Neuronal stem cell (in vitro differentiated cells): ENCODE measurements at regions not wholly inside any gene's neighbourhood (a gene's known extent, or its start where the extent isn't known, plus 50 kb on each side); places are given as distances from the start of the nearest gene placed in this dataset.

Experiments used
- DNase-seq: peaks from one replicate; pipeline ENCODE4 v3.0.0-alpha.2; 2013; ENCODE audit warnings: low spot score
- H2AFZ ChIP-seq: one replicate; pipeline ENCODE4 v1.6.1; 2013; ENCODE audit warnings: mild to moderate bottlenecking, low read length, inconsistent platforms
- H2AK5ac ChIP-seq: 2 replicates; pipeline ENCODE4 v1.6.1; 2013; ENCODE audit warnings: low read depth, mild to moderate bottlenecking, inconsistent platforms, low read length, moderate library complexity, mixed read lengths
- H2BK120ac ChIP-seq: 2 replicates; pipeline ENCODE4 v1.6.1; 2013; ENCODE audit warnings: low read depth, mild to moderate bottlenecking, inconsistent platforms, low read length, moderate library complexity, mixed read lengths
- H2BK12ac ChIP-seq: one replicate; pipeline ENCODE4 v1.6.1; 2013; ENCODE audit warnings: low read length, inconsistent platforms
- H2BK15ac ChIP-seq: 2 replicates; pipeline ENCODE4 v1.6.1; 2013; ENCODE audit warnings: mild to moderate bottlenecking, low read length, inconsistent platforms, mixed read lengths
- H2BK5ac ChIP-seq: one replicate; pipeline ENCODE4 v1.6.1; 2013; ENCODE audit warnings: inconsistent platforms, mild to moderate bottlenecking, low read length, moderate library complexity
- H3K14ac ChIP-seq: one replicate; pipeline ENCODE4 v1.6.1; 2013; ENCODE audit warnings: low read length, inconsistent platforms
- H3K18ac ChIP-seq: 2 replicates; pipeline ENCODE4 v1.6.1; 2013; ENCODE audit warnings: low read length, inconsistent platforms
- H3K23ac ChIP-seq: 2 replicates; pipeline ENCODE4 v1.6.1; 2013; ENCODE audit warnings: low read depth, mild to moderate bottlenecking, mixed read lengths, low read length, inconsistent platforms; ENCODE audit not compliant: poor library complexity
- H3K27ac ChIP-seq: replicated peaks from 3 replicates; pipeline ENCODE4 v1.5.1; 2013; ENCODE audit warnings: low read length, inconsistent platforms
- H3K27me3 ChIP-seq, 3 experiments: 2 replicates each; pipeline ENCODE4 v1.6.1; 2013; ENCODE audit warnings: low read length in 3 of 3, mild to moderate bottlenecking in 2 of 3, inconsistent platforms in 1 of 3, low read depth in 1 of 3, mixed read lengths in 1 of 3, moderate library complexity in 1 of 3; ENCODE audit not compliant: control insufficient read depth in 3 of 3, insufficient read depth in 3 of 3
- H3K36me3 ChIP-seq, 2 donors: replicated peaks in 1 of 2; 2 replicates each; pipeline ENCODE4 v1.6.1; 2013; ENCODE audit warnings: low read length in 2 of 2; ENCODE audit not compliant: control insufficient read depth in 2 of 2, insufficient read depth in 2 of 2
- H3K4ac ChIP-seq: 2 replicates; pipeline ENCODE4 v1.6.1; 2013; ENCODE audit warnings: inconsistent platforms, mild to moderate bottlenecking, low read length, moderate library complexity
- H3K4me1 ChIP-seq, 2 donors: 1 replicate in 1 of 2; 2 replicates in 1 of 2; pipeline ENCODE4 v1.6.1; 2013; ENCODE audit warnings: low read length in 2 of 2, low read depth in 1 of 2; ENCODE audit not compliant: control insufficient read depth in 2 of 2, insufficient read depth in 1 of 2
- H3K4me2 ChIP-seq: one replicate; pipeline ENCODE4 v1.6.1; 2013; ENCODE audit warnings: mild to moderate bottlenecking, low read length, inconsistent platforms; ENCODE audit not compliant: insufficient read depth, poor library complexity, severe bottlenecking
- H3K4me3 ChIP-seq, 2 donors: 2 replicates each; pipeline ENCODE4 v1.5.1; 2013; ENCODE audit warnings: low read length in 2 of 2, mild to moderate bottlenecking in 2 of 2, inconsistent platforms in 1 of 2, moderate library complexity in 1 of 2
- H3K79me1 ChIP-seq: one replicate; pipeline ENCODE4 v1.6.1; 2013; ENCODE audit warnings: low read depth, mild to moderate bottlenecking, inconsistent platforms, low read length, moderate library complexity
- H3K9ac ChIP-seq: one replicate; pipeline ENCODE4 v1.6.1; 2013; ENCODE audit warnings: mild to moderate bottlenecking, low read depth, low read length, inconsistent platforms; ENCODE audit not compliant: poor library complexity
- H3K9me3 ChIP-seq, 2 donors: replicated peaks in 1 of 2; 2 replicates each; pipeline versions ENCODE3 to v1.6.1; 2013; ENCODE audit warnings: low read length in 2 of 2, mild to moderate bottlenecking in 2 of 2, inconsistent platforms in 1 of 2, low read depth in 1 of 2, mixed read lengths in 1 of 2, moderate library complexity in 1 of 2; ENCODE audit not compliant: control insufficient read depth in 2 of 2, insufficient read depth in 1 of 2
- H4K8ac ChIP-seq: one replicate; pipeline ENCODE4 v1.6.1; 2013; ENCODE audit warnings: low read depth, mild to moderate bottlenecking, inconsistent platforms, low read length, moderate library complexity
- H4K91ac ChIP-seq: one replicate; pipeline ENCODE4 v1.6.1; 2013; ENCODE audit warnings: low read length, low read depth, mild to moderate bottlenecking, inconsistent platforms; ENCODE audit not compliant: poor library complexity
- WGBS, 2 donors: extraction: QIAGEN DNeasy Blood & Tissue Kit; methylation state at CpG; one replicate each; pipeline ENCODE4 v1.1.7; 2013; ENCODE audit warnings: missing lambda C conversion rate in 2 of 2, mixed read lengths in 1 of 2; ENCODE audit not compliant: insufficient read length in 2 of 2, insufficient replicate concordance in 1 of 2; ENCODE audit errors: extremely low coverage in 2 of 2; 5-methylcytosine and 5-hydroxymethylcytosine counted together

DNA sequence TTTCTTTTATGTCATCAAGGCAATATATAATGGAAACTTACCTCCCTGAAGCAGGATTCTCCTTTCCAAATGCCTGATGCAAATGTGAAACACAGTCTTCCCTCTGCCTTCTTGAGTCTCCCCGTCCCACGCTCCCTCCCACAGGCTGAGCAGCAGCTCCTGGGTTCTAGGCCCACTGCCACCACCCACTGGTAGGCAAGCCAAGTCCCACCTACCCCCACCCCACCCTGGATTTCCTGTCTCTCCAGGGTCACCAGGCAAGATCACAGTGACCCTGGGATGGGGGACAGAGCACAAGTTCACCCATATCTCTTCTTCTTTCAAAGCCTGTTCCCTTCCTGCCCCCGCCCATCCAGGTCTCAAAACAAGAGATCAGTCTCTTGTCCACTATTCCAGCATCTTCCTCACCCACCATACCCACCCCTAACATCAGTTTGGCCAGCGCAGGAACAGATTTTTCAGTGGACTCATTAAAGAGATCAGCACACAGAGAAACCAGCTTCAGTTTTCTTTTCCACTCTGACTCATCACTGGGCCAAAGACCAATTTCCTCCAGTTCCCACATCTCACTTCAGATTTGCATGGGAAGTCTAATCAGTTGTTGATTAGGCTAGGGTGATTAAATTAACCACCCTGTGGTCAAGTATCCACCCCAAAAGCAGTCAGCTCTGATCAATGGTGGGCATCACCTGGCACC, 151.5 kb downstream of the ACTL7B start:
- no peak overlapping the region for H3K27ac ChIP-seq
- no peak overlapping the region for H2BK120ac ChIP-seq
- no peaks in the 10 kb centered on the region for H3K36me3 ChIP-seq
- H3K4me1 ChIP-seq = no peaks in the 10 kb centered on the region
- H3K23ac ChIP-seq = no peak overlapping the region
- DNase-seq = no peak
- no peak overlapping the region for H3K14ac ChIP-seq
- no peaks in the 10 kb centered on the region for H3K27me3 ChIP-seq
- no peak overlapping the region for H2BK12ac ChIP-seq
- no peak overlapping the region for H4K91ac ChIP-seq
- no peak overlapping the region for H2BK15ac ChIP-seq
- no peak overlapping the region for H2AK5ac ChIP-seq
- H3K18ac ChIP-seq = no peak overlapping the region
- H3K4ac ChIP-seq = no peak overlapping the region
- no peaks in the 10 kb centered on the region for H3K79me1 ChIP-seq
- no peak overlapping the region for H2AFZ ChIP-seq
- no peak overlapping the region for H3K4me2 ChIP-seq
- no CpG with 5 or more reads among the region's 4 CpGs for WGBS, 2 donors
- no peak overlapping the region for H4K8ac ChIP-seq
- H2BK5ac ChIP-seq = no peak overlapping the region
- H3K4me3 ChIP-seq = no peak overlapping the region
- no peak overlapping the region for H3K9ac ChIP-seq
- no peaks in the 10 kb centered on the region for H3K9me3 ChIP-seq

DNA sequence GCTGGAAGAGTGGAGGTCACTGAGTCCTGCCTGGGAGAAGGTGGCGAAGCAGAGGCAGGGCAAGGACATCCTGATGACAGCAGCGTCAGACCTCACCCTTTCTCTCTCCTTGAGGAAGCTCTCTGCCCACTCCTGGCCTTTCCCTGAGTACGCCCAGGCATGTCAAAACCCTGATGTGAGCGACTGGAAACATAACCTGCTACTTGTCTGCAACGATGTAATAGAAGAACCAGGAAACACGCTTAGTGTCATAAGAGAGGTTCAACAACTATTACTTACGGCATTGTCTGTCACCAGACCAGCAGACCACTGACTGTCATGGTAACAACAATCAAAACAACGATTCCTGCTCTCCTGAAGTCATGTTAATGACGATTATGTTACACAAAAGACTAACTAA, 152.4 kb downstream of the ACTL7B start:
- no peaks in the 10 kb centered on the region for H3K4me1 ChIP-seq
- H4K8ac ChIP-seq = no peak overlapping the region
- H3K23ac ChIP-seq = peak overlapping the region; percentile 21
- H3K27me3 ChIP-seq = no peaks in the 10 kb centered on the region
- no peak overlapping the region for H2BK15ac ChIP-seq
- H3K27ac ChIP-seq = no peak overlapping the region
- H2AK5ac ChIP-seq = no peak overlapping the region
- peak overlapping the region; percentile 38 for H3K18ac ChIP-seq
- DNase-seq = no peak
- no peak overlapping the region for H2AFZ ChIP-seq
- WGBS, 2 donors = no CpG with 5 or more reads among the region's 9 CpGs
- no peaks in the 10 kb centered on the region for H3K9me3 ChIP-seq
- no peak overlapping the region for H2BK12ac ChIP-seq
- H2BK120ac ChIP-seq = no peak overlapping the region
- no peaks in the 10 kb centered on the region for H3K79me1 ChIP-seq
- H2BK5ac ChIP-seq = no peak overlapping the region
- H3K14ac ChIP-seq = no peak overlapping the region
- H3K9ac ChIP-seq = no peak overlapping the region
- no peak overlapping the region for H3K4ac ChIP-seq
- no peak overlapping the region for H3K4me3 ChIP-seq
- H4K91ac ChIP-seq = no peak overlapping the region
- no peak overlapping the region for H3K4me2 ChIP-seq
- H3K36me3 ChIP-seq = no peaks in the 10 kb centered on the region

DNA sequence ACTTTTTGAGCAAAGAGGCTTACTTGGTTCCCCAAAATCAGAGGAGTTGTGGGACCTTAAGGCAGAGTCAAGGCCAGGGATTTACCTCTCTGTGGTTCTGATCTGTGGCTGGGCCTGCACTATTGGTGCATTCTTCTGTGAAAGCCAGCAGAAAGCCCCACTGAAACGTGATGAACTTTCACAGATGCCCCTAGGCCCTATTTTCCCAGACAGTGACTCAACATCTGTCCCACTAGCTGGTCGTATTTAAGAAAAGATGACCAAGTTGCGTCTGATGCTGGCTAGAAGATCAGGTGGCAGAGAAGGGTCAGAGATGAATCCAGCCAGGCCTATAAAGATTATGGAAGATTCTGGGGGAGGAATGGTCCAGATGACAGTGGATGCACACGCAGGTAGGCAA, 153.1 kb downstream of the ACTL7B start:
- no peak overlapping the region for H3K23ac ChIP-seq
- H2AFZ ChIP-seq = no peak overlapping the region
- no peaks in the 10 kb centered on the region for H3K79me1 ChIP-seq
- no CpG with 5 or more reads among the region's 4 CpGs for WGBS, 2 donors
- no peak overlapping the region for H2BK120ac ChIP-seq
- no peak overlapping the region for H2BK12ac ChIP-seq
- H3K9me3 ChIP-seq = no peaks in the 10 kb centered on the region
- no peak overlapping the region for H4K8ac ChIP-seq
- no peak overlapping the region for H3K27ac ChIP-seq
- H3K18ac ChIP-seq = no peak overlapping the region
- H3K4me2 ChIP-seq = no peak overlapping the region
- H3K4ac ChIP-seq = no peak overlapping the region
- no peak overlapping the region for H3K9ac ChIP-seq
- peak overlapping the region in 1 of 2 donors; percentile 31 for H3K4me3 ChIP-seq
- no peak overlapping the region for H3K14ac ChIP-seq
- no peak overlapping the region for H2BK5ac ChIP-seq
- no peak overlapping the region for H2AK5ac ChIP-seq
- no peaks in the 10 kb centered on the region for H3K27me3 ChIP-seq
- H3K4me1 ChIP-seq = no peaks in the 10 kb centered on the region
- H4K91ac ChIP-seq = no peak overlapping the region
- DNase-seq = no peak
- no peaks in the 10 kb centered on the region for H3K36me3 ChIP-seq
- H2BK15ac ChIP-seq = no peak overlapping the region

DNA sequence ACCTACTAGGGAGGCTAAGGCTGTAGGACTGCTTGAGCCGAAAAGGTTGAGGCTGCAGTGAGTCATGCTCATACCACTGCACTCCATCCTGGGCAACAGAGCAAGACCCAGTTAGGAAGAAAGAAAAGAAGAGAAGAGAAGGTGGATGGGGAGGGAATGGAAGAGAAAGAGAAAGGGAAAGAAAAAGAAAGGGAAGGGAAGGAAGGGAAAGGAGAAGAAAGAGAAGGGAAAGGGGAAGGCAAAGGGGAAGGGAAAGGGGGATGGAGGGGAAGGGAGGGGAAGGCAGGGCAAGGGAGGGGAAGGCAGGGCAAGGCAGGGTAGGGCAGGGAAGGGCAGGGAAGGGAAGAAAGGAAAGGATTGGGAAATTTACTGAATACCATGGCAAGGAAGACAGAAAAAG, 157.0 kb downstream of the ACTL7B start:
- Histone ChIP-seq H3K9me3 (no peaks in the 10 kb centered on the region), H4K8ac (no peak overlapping the region), H3K23ac (no peak overlapping the region), H3K4ac (no peak overlapping the region), H2AK5ac (no peak overlapping the region), H3K14ac (no peak overlapping the region), H3K4me2 (no peak overlapping the region), H3K18ac (no peak overlapping the region), H2BK12ac (no peak overlapping the region), H3K27me3 (no peaks in the 10 kb centered on the region), H3K27ac (no peak overlapping the region), H2BK5ac (no peak overlapping the region), H3K79me1 (no peaks in the 10 kb centered on the region), H3K36me3 (no peaks in the 10 kb centered on the region), H3K4me1 (no peaks in the 10 kb centered on the region), H2BK120ac (no peak overlapping the region), H2AFZ (no peak overlapping the region), H3K4me3 (no peak overlapping the region), H3K9ac (peak overlapping the region; percentile 30), H4K91ac (no peak overlapping the region), H2BK15ac (no peak overlapping the region)
- DNase-seq = no peak
- WGBS, 2 donors = no CpG with 5 or more reads among the region's 1 CpG
